ENCODE measurements at regions not wholly inside any gene's neighbourhood (a gene's known extent, or its start where the extent isn't known, plus 50 kb on each side); places are given as distances from the start of the nearest gene placed in this dataset.
"Not testable (repeated sequence)": the region's sequence is repeated elsewhere in the genome, so short reads cannot be mapped to it uniquely, and the experiment has no call there.

GRCh38 chr1:228945885-228946284 lies 210.6 kb downstream of the RHOU start:
- DNase-seq, result no peak

GRCh38 chr1:228949617-228950016 lies 214.3 kb downstream of the RHOU start:
- DNase-seq, result not testable (repeated sequence)

- no peak for DNase-seq
These were observed 217.9 kb downstream of the RHOU start for GRCh38 chr1:228953207-228953606.

GRCh38 chr1:228953808-228954207 lies 218.5 kb downstream of the RHOU start:
- not testable (repeated sequence) for DNase-seq

- DNase-seq, result no peak
These were observed 220.4 kb downstream of the RHOU start for GRCh38 chr1:228955691-228956090.

GRCh38 chr1:228956864-228957263 lies 221.6 kb downstream of the RHOU start:
- no peak for DNase-seq

GRCh38 chr1:228957535-228957934 lies 222.3 kb downstream of the RHOU start:
- no peak for DNase-seq

GRCh38 chr1:228958121-228958520 lies 222.8 kb downstream of the RHOU start:
- DNase-seq, result no peak

GRCh38 chr1:228958741-228959140 lies 223.5 kb downstream of the RHOU start:
- no peak for DNase-seq

GRCh38 chr1:228960705-228961104 lies 225.4 kb downstream of the RHOU start:
- no peak for DNase-seq

- DNase-seq, result no peak
These were observed 226.2 kb downstream of the RHOU start for GRCh38 chr1:228961511-228961910.

GRCh38 chr1:228963795-228964177 lies 228.5 kb downstream of the RHOU start:
- no peak for DNase-seq

- DNase-seq, result no peak
These were observed 229.2 kb downstream of the RHOU start for GRCh38 chr1:228964178-228965089.

GRCh38 chr1:228968891-228969606 lies 233.8 kb downstream of the RHOU start:
- no peak for DNase-seq

GRCh38 chr1:228969953-228970800 lies 234.9 kb downstream of the RHOU start:
- no peak for DNase-seq

GRCh38 chr1:228972576-228972975 lies 237.3 kb downstream of the RHOU start:
- DNase-seq, result no peak

GRCh38 chr1:228974273-228974672 lies 239.0 kb downstream of the RHOU start:
- DNase-seq, result no peak

- no peak for DNase-seq
These were observed 240.1 kb downstream of the RHOU start for GRCh38 chr1:228975238-228975907.

GRCh38 chr1:228976316-228976715 lies 241.0 kb downstream of the RHOU start:
- DNase-seq, result no peak

- no peak for DNase-seq
These were observed 242.0 kb downstream of the RHOU start for GRCh38 chr1:228977307-228977706.

- no peak for DNase-seq
These were observed 242.5 kb downstream of the RHOU start for GRCh38 chr1:228977741-228978140.

GRCh38 chr1:228978484-228979324 lies 243.4 kb downstream of the RHOU start:
- DNase-seq, result no peak
